SK-N-SH (cell line): ENCODE measurements at regions not wholly inside any gene's neighbourhood (a gene's known extent, or its start where the extent isn't known, plus 50 kb on each side); places are given as distances from the start of the nearest gene placed in this dataset.
A peak's percentile ranks its signal among the peaks of the same experiment; 100 is the strongest.

Experiments
- CTCF ChIA-PET: fragments of 300-600, 350-600 bp; formaldehyde crosslinking; extraction: SDS; loops from one replicate; lab custom pipeline; 2021; lab: Yijun Ruan, JAX
- POLR2A ChIA-PET: fragments of 350-600 bp; sonication (Branson Sonifier 250); formaldehyde crosslinking; extraction: SDS; loops from one replicate; lab custom pipeline; 2020; ENCODE audit warnings: antibody characterized with exemption, inconsistent platforms; lab: Yijun Ruan, JAX
- DNase-seq: peaks from one replicate; pipeline ENCODE4 v3.0.0; 2012
- H2AFZ ChIP-seq: fragments of 200-600 bp; sonication (generic); 2 replicates; pipeline ENCODE4 v1.8.1; 2016; ENCODE audit warnings: antibody characterized with exemption, mild to moderate bottlenecking, low read depth
- H3F3A ChIP-seq: fragments of 200-600 bp; sonication (generic); replicated peaks from 2 replicates; pipeline ENCODE3; 2016; ENCODE audit warnings: antibody characterized with exemption, mild to moderate bottlenecking; ENCODE audit not compliant: insufficient read depth
- H3K27ac ChIP-seq, 2 experiments: fragments of 200-500 bp in 1 of 2; fragments of 200-600 bp in 1 of 2; sonication (Bioruptor generic) in 1 of 2; sonication (generic), shearing (Covaris generic) in 1 of 2; 2 replicates each; pipeline versions ENCODE4 v1.5.1 to v1.6.1; 2014 to 2016; ENCODE audit warnings: low read depth in 2 of 2, inconsistent platforms in 1 of 2, low read length in 1 of 2, mild to moderate bottlenecking in 1 of 2, mixed read lengths in 1 of 2
- H3K27me3 ChIP-seq: fragments of 200-600 bp; sonication (generic), shearing (Covaris generic); 2 replicates; pipeline ENCODE4 v1.6.1; 2016; ENCODE audit warnings: mixed run types; ENCODE audit not compliant: insufficient read depth
- H3K36me3 ChIP-seq, 2 experiments: fragments of 200-500 bp in 1 of 2; fragments of 200-600 bp in 1 of 2; sonication (Bioruptor generic) in 1 of 2; sonication (generic) in 1 of 2; replicated peaks in 1 of 2; 2 replicates each; pipeline versions ENCODE3 to v1.5.1; 2014 to 2016; ENCODE audit warnings: low read length in 1 of 2, mild to moderate bottlenecking in 1 of 2; ENCODE audit not compliant: insufficient read depth in 2 of 2, control insufficient read depth in 1 of 2
- H3K4me1 ChIP-seq, 2 experiments: fragments of 200-500 bp in 1 of 2; fragments of 200-600 bp in 1 of 2; sonication (Bioruptor generic) in 1 of 2; sonication (generic), shearing (Covaris generic) in 1 of 2; 2 replicates each; pipeline versions ENCODE4 v1.5.1 to v1.6.1; 2014 to 2016; ENCODE audit warnings: low read depth in 1 of 2, low read length in 1 of 2, mixed run types in 1 of 2; ENCODE audit not compliant: insufficient read depth in 2 of 2, control insufficient read depth in 1 of 2
- H3K4me2 ChIP-seq: fragments of 200-600 bp; sonication (generic), shearing (Covaris generic); 2 replicates; pipeline ENCODE4 v1.6.1; 2017; ENCODE audit warnings: mixed run types
- H3K4me3 ChIP-seq, 2 experiments: fragments of 200-500 bp in 1 of 2; fragments of 200-600 bp in 1 of 2; sonication (Bioruptor generic) in 1 of 2; sonication (generic), shearing (Covaris generic) in 1 of 2; 2 replicates each; pipeline versions ENCODE4 v1.5.1 to v1.8.1; 2014 to 2016; ENCODE audit warnings: low read depth in 2 of 2, inconsistent platforms in 1 of 2, low read length in 1 of 2, mild to moderate bottlenecking in 1 of 2, mixed read lengths in 1 of 2, moderate library complexity in 1 of 2
- H3K79me2 ChIP-seq: fragments of 200-600 bp; sonication (generic); 2 replicates; pipeline ENCODE4 v1.8.1; 2017; ENCODE audit warnings: mild to moderate bottlenecking; ENCODE audit not compliant: insufficient read depth
- H3K9ac ChIP-seq: fragments of 200-600 bp; sonication (generic); 2 replicates; pipeline ENCODE4 v1.6.1; 2017; ENCODE audit warnings: mixed run types
- H3K9me2 ChIP-seq: fragments of 200-600 bp; sonication (generic); 2 replicates; pipeline ENCODE4 v1.6.1; 2017; ENCODE audit warnings: mixed run types
- H3K9me3 ChIP-seq: fragments of 200-600 bp; sonication (generic); 2 replicates; pipeline ENCODE4 v1.6.1; 2017; ENCODE audit warnings: mixed run types, mild to moderate bottlenecking, moderate library complexity
- H4K20me1 ChIP-seq: fragments of 200-600 bp; sonication (generic); 2 replicates; pipeline ENCODE4 v1.6.1; 2017; ENCODE audit warnings: mild to moderate bottlenecking, mixed run types; ENCODE audit not compliant: insufficient read depth
- EZH2phosphoT487 ChIP-seq: fragments of 200-600 bp; sonication (generic); IDR thresholded peaks from 2 replicates; pipeline ENCODE4 v1.6.1; 2017; ENCODE audit warnings: low read depth, mixed run types, mild to moderate bottlenecking, antibody characterized with exemption, moderate library complexity, borderline replicate concordance
- FOSL2 ChIP-seq: IDR thresholded peaks from 2 replicates; pipeline ENCODE4 v1.4.0; 2012; ENCODE audit warnings: low read depth, mild to moderate bottlenecking, moderate library complexity, borderline replicate concordance
- FOXM1 ChIP-seq: IDR thresholded peaks from 2 replicates; pipeline ENCODE4 v1.4.0; 2012; ENCODE audit warnings: low read depth, mild to moderate bottlenecking
- GABPA ChIP-seq: IDR thresholded peaks from 2 replicates; pipeline ENCODE4 v1.4.0; 2012; ENCODE audit warnings: low read depth, mild to moderate bottlenecking
- MAX ChIP-seq: IDR thresholded peaks from 2 replicates; pipeline ENCODE4 v1.4.0; 2012; ENCODE audit warnings: low read depth
- NFIC ChIP-seq: IDR thresholded peaks from 2 replicates; pipeline ENCODE4 v1.4.0; 2012; ENCODE audit warnings: borderline replicate concordance
- PBX3 ChIP-seq: IDR thresholded peaks from 2 replicates; pipeline ENCODE4; 2012
- RCOR1 ChIP-seq: fragments of 150-350 bp; IDR thresholded peaks from 2 replicates; pipeline ENCODE4 v1.6.1; 2017; ENCODE audit warnings: antibody characterized with exemption, low read length
- RXRA ChIP-seq: IDR thresholded peaks from 2 replicates; pipeline ENCODE4 v1.4.0; 2012; ENCODE audit warnings: low read depth, mild to moderate bottlenecking, borderline replicate concordance
- SMC3 ChIP-seq: IDR thresholded peaks from 2 replicates; pipeline ENCODE4 v1.6.1; 2012; ENCODE audit warnings: low read depth, low read length, improper control_type of control experiment
- TCF12 ChIP-seq: IDR thresholded peaks from 2 replicates; pipeline ENCODE4 v1.4.0; 2012
- TEAD4 ChIP-seq: IDR thresholded peaks from 2 replicates; pipeline ENCODE4 v1.4.0; 2012; ENCODE audit warnings: mild to moderate bottlenecking, borderline replicate concordance; ENCODE audit not compliant: insufficient read depth
- USF2 ChIP-seq: fragments of 150-350 bp; IDR thresholded peaks from 2 replicates; pipeline ENCODE4 v1.6.1; 2017; ENCODE audit warnings: antibody characterized with exemption, low read length, low read depth, borderline replicate concordance
- WGBS: methylation state at CpG from one replicate; pipeline ENCODE4 v1.1.6; 2017; ENCODE audit warnings: low lambda C conversion rate; 5-methylcytosine and 5-hydroxymethylcytosine counted together

- TF ChIP-seq FOXM1 (no peak), PBX3 (peak; percentile 57; the same call in 1 of the 2 replicates), EZH2phosphoT487 (no peak), TEAD4 (no peak), RXRA (no peak), GABPA (no peak), RCOR1 (no peak), TCF12 (peak; percentile 38; the same call in 1 of the 2 replicates), FOSL2 (no peak), USF2 (no peak), NFIC (peak; percentile 47; the same call in 1 of the 2 replicates)
These were observed 152.7 kb downstream of the SKIDA1 start (continued) for GRCh38 chr10:21372651-21373410.

- ChIA-PET POLR2A (no interaction called here), CTCF (no interaction called here)
- Histone ChIP-seq H3K27ac (no peak overlapping the region), H3K4me3 (no peak overlapping the region), H3K4me2 (no peak overlapping the region), H3K9me3 (no peaks in the 10 kb centered on the region), H4K20me1 (no peaks in the 10 kb centered on the region), H3K4me1 (peaks cover 1 to 17% of the 10 kb centered on the region in 2 experiments; a peak in 2 of 4 replicates), H3K9ac (no peak overlapping the region), H3K36me3 (no peaks in the 10 kb centered on the region), H3F3A (peaks cover 13% of the 10 kb centered on the region), H2AFZ (no peak overlapping the region), H3K79me2 (no peaks in the 10 kb centered on the region), H3K27me3 (no peaks in the 10 kb centered on the region), H3K9me2 (no peaks in the 10 kb centered on the region)
- no peak for DNase-seq
- 16% methylated on average over 2 of the region's 2 CpGs for WGBS
- TF ChIP-seq MAX (no peak), PBX3 (peak; percentile 15; the same call in 1 of the 2 replicates), TCF12 (peak; percentile 27; the same call in 1 of the 2 replicates), SMC3 (0 out of 2 replicates have a peak, but pooled peaks have one; percentile 10)
These were observed 155.8 kb downstream of the SKIDA1 start for GRCh38 chr10:21369697-21370096.
